HL-60 (cell line): ENCODE measurements at regions not wholly inside any gene's neighbourhood (a gene's known extent, or its start where the extent isn't known, plus 50 kb on each side); places are given as distances from the start of the nearest gene placed in this dataset.

Experiments
- CTCF ChIP-seq: IDR thresholded peaks from one replicate; pipeline ENCODE4 v1.5.1; 2011; ENCODE audit warnings: low read length, control low read depth, inconsistent platforms; ENCODE audit not compliant: insufficient read depth
- POLR2AphosphoS5 ChIP-seq: IDR thresholded peaks from 2 replicates; pipeline ENCODE4 v1.6.1; 2012; ENCODE audit warnings: low read depth
- REST ChIP-seq: IDR thresholded peaks from 2 replicates; pipeline ENCODE4 v1.6.1; 2012; ENCODE audit warnings: low read depth; ENCODE audit not compliant: insufficient replicate concordance

- no peak for TF ChIP-seq CTCF
- TF ChIP-seq POLR2AphosphoS5 = no peak
- TF ChIP-seq REST = no peak
Observed at GRCh38 chr9:86644675-86645034, 290.4 kb upstream of the TUT7 start.
